ENCODE measurements at regions not wholly inside any gene's neighbourhood (a gene's known extent, or its start where the extent isn't known, plus 50 kb on each side); places are given as distances from the start of the nearest gene placed in this dataset.
"Not testable (repeated sequence)": the region's sequence is repeated elsewhere in the genome, so short reads cannot be mapped to it uniquely, and the experiment has no call there.

GRCh38 chr12:29888777-29889176 is 105.0 kb upstream of the TMTC1 start:
- no peak overlapping the region for H3K4me3 ChIP-seq (ENCODE audit: low read depth, low read length)
- H3K4me1 ChIP-seq (ENCODE audit: control insufficient read depth, insufficient read depth, low read length, unreplicated experiment): no peaks in the 10 kb centered on the region
- H3K27me3 ChIP-seq (ENCODE audit: insufficient read depth, low read length): no peaks in the 10 kb centered on the region
- H3K36me3 ChIP-seq (ENCODE audit: insufficient read depth, low read length): no peaks in the 10 kb centered on the region
- no peak overlapping the region for H2AFZ ChIP-seq (ENCODE audit: low read length, unreplicated experiment)
- no peaks in the 10 kb centered on the region for H3K79me2 ChIP-seq (ENCODE audit: control insufficient read depth, insufficient read depth, low read length, unreplicated experiment)
- H3K27ac ChIP-seq (ENCODE audit: low read depth, low read length): no peak overlapping the region

- H2AFZ ChIP-seq (ENCODE audit: low read length, unreplicated experiment); H3K4me1 ChIP-seq (ENCODE audit: control insufficient read depth, insufficient read depth, low read length, unreplicated experiment); H3K27ac ChIP-seq (ENCODE audit: low read depth, low read length); H3K79me2 ChIP-seq (ENCODE audit: control insufficient read depth, insufficient read depth, low read length, unreplicated experiment); H3K4me3 ChIP-seq (ENCODE audit: low read depth, low read length); H3K27me3 ChIP-seq (ENCODE audit: insufficient read depth, low read length); H3K36me3 ChIP-seq (ENCODE audit: insufficient read depth, low read length): not testable (repeated sequence)
Observed at GRCh38 chr12:29884957-29885356, 101.2 kb upstream of the TMTC1 start.

GRCh38 chr12:29883941-29884554 is 100.3 kb upstream of the TMTC1 start:
- no peaks in the 10 kb centered on the region for H3K27me3 ChIP-seq (ENCODE audit: insufficient read depth, low read length)
- no peak overlapping the region for H3K27ac ChIP-seq (ENCODE audit: low read depth, low read length)
- H2AFZ ChIP-seq (ENCODE audit: low read length, unreplicated experiment): no peak overlapping the region
- H3K4me3 ChIP-seq (ENCODE audit: low read depth, low read length): no peak overlapping the region
- H3K4me1 ChIP-seq (ENCODE audit: control insufficient read depth, insufficient read depth, low read length, unreplicated experiment): no peaks in the 10 kb centered on the region
- no peaks in the 10 kb centered on the region for H3K36me3 ChIP-seq (ENCODE audit: insufficient read depth, low read length)
- no peaks in the 10 kb centered on the region for H3K79me2 ChIP-seq (ENCODE audit: control insufficient read depth, insufficient read depth, low read length, unreplicated experiment)

GRCh38 chr12:29883525-29883924 is 99.8 kb upstream of the TMTC1 start:
- no peaks in the 10 kb centered on the region for H3K79me2 ChIP-seq (ENCODE audit: control insufficient read depth, insufficient read depth, low read length, unreplicated experiment)
- no peak overlapping the region for H3K27ac ChIP-seq (ENCODE audit: low read depth, low read length)
- no peaks in the 10 kb centered on the region for H3K4me1 ChIP-seq (ENCODE audit: control insufficient read depth, insufficient read depth, low read length, unreplicated experiment)
- H3K27me3 ChIP-seq (ENCODE audit: insufficient read depth, low read length): no peaks in the 10 kb centered on the region
- H3K4me3 ChIP-seq (ENCODE audit: low read depth, low read length): no peak overlapping the region
- no peaks in the 10 kb centered on the region for H3K36me3 ChIP-seq (ENCODE audit: insufficient read depth, low read length)
- no peak overlapping the region for H2AFZ ChIP-seq (ENCODE audit: low read length, unreplicated experiment)

- no peaks in the 10 kb centered on the region for H3K79me2 ChIP-seq (ENCODE audit: control insufficient read depth, insufficient read depth, low read length, unreplicated experiment)
- H3K27me3 ChIP-seq (ENCODE audit: insufficient read depth, low read length): no peaks in the 10 kb centered on the region
- H3K4me3 ChIP-seq (ENCODE audit: low read depth, low read length): no peak overlapping the region
- no peaks in the 10 kb centered on the region for H3K36me3 ChIP-seq (ENCODE audit: insufficient read depth, low read length)
- no peak overlapping the region for H2AFZ ChIP-seq (ENCODE audit: low read length, unreplicated experiment)
- H3K4me1 ChIP-seq (ENCODE audit: control insufficient read depth, insufficient read depth, low read length, unreplicated experiment): no peaks in the 10 kb centered on the region
- H3K27ac ChIP-seq (ENCODE audit: low read depth, low read length): no peak overlapping the region
Observed at GRCh38 chr12:29882846-29883245, 99.1 kb upstream of the TMTC1 start.

GRCh38 chr12:29880987-29881386 is 97.2 kb upstream of the TMTC1 start:
- Histone ChIP-seq H3K4me1 (ENCODE audit: control insufficient read depth, insufficient read depth, low read length, unreplicated experiment) (no peaks in the 10 kb centered on the region), H2AFZ (ENCODE audit: low read length, unreplicated experiment) (no peak overlapping the region), H3K4me3 (ENCODE audit: low read depth, low read length) (no peak overlapping the region), H3K27me3 (ENCODE audit: insufficient read depth, low read length) (no peaks in the 10 kb centered on the region), H3K79me2 (ENCODE audit: control insufficient read depth, insufficient read depth, low read length, unreplicated experiment) (no peaks in the 10 kb centered on the region), H3K36me3 (ENCODE audit: insufficient read depth, low read length) (no peaks in the 10 kb centered on the region), H3K27ac (ENCODE audit: low read depth, low read length) (no peak overlapping the region)

GRCh38 chr12:29879606-29880308 is 96.0 kb upstream of the TMTC1 start:
- Histone ChIP-seq H3K27ac (ENCODE audit: low read depth, low read length) (no peak overlapping the region), H3K36me3 (ENCODE audit: insufficient read depth, low read length) (no peaks in the 10 kb centered on the region), H3K4me3 (ENCODE audit: low read depth, low read length) (no peak overlapping the region)

GRCh38 chr12:29869946-29870345 is 86.2 kb upstream of the TMTC1 start:
- no peaks in the 10 kb centered on the region for H3K4me1 ChIP-seq (ENCODE audit: control insufficient read depth, insufficient read depth, low read length, unreplicated experiment)
- no peaks in the 10 kb centered on the region for H3K27me3 ChIP-seq (ENCODE audit: insufficient read depth, low read length)
- no peaks in the 10 kb centered on the region for H3K36me3 ChIP-seq (ENCODE audit: insufficient read depth, low read length)
- H3K27ac ChIP-seq (ENCODE audit: low read depth, low read length): no peak overlapping the region
- H2AFZ ChIP-seq (ENCODE audit: low read length, unreplicated experiment): no peak overlapping the region
- no peaks in the 10 kb centered on the region for H3K79me2 ChIP-seq (ENCODE audit: control insufficient read depth, insufficient read depth, low read length, unreplicated experiment)
- no peak overlapping the region for H3K4me3 ChIP-seq (ENCODE audit: low read depth, low read length)

More at GRCh38 chr12:29879606-29880308, 96.0 kb upstream of the TMTC1 start:
- Histone ChIP-seq H3K4me1 (ENCODE audit: control insufficient read depth, insufficient read depth, low read length, unreplicated experiment) (no peaks in the 10 kb centered on the region), H3K79me2 (ENCODE audit: control insufficient read depth, insufficient read depth, low read length, unreplicated experiment) (no peaks in the 10 kb centered on the region), H2AFZ (ENCODE audit: low read length, unreplicated experiment) (no peak overlapping the region), H3K27me3 (ENCODE audit: insufficient read depth, low read length) (no peaks in the 10 kb centered on the region)

- Histone ChIP-seq H3K27me3 (ENCODE audit: insufficient read depth, low read length) (peaks cover 14% of the 10 kb centered on the region), H3K36me3 (ENCODE audit: insufficient read depth, low read length) (no peaks in the 10 kb centered on the region), H3K79me2 (ENCODE audit: control insufficient read depth, insufficient read depth, low read length, unreplicated experiment) (no peaks in the 10 kb centered on the region), H3K4me3 (ENCODE audit: low read depth, low read length) (no peak overlapping the region), H3K4me1 (ENCODE audit: control insufficient read depth, insufficient read depth, low read length, unreplicated experiment) (no peaks in the 10 kb centered on the region), H3K27ac (ENCODE audit: low read depth, low read length) (no peak overlapping the region), H2AFZ (ENCODE audit: low read length, unreplicated experiment) (no peak overlapping the region)
Observed at GRCh38 chr12:29867823-29868222, 84.1 kb upstream of the TMTC1 start.

- Histone ChIP-seq H3K79me2 (ENCODE audit: control insufficient read depth, insufficient read depth, low read length, unreplicated experiment) (no peaks in the 10 kb centered on the region), H3K36me3 (ENCODE audit: insufficient read depth, low read length) (no peaks in the 10 kb centered on the region), H3K27ac (ENCODE audit: low read depth, low read length) (no peak overlapping the region), H2AFZ (ENCODE audit: low read length, unreplicated experiment) (no peak overlapping the region), H3K27me3 (ENCODE audit: insufficient read depth, low read length) (peaks cover 14% of the 10 kb centered on the region), H3K4me3 (ENCODE audit: low read depth, low read length) (no peak overlapping the region), H3K4me1 (ENCODE audit: control insufficient read depth, insufficient read depth, low read length, unreplicated experiment) (no peaks in the 10 kb centered on the region)
Observed at GRCh38 chr12:29863665-29864064, 79.9 kb upstream of the TMTC1 start.

GRCh38 chr12:29858270-29858786 is 74.6 kb upstream of the TMTC1 start:
- no peaks in the 10 kb centered on the region for H3K79me2 ChIP-seq (ENCODE audit: control insufficient read depth, insufficient read depth, low read length, unreplicated experiment)
- H2AFZ ChIP-seq (ENCODE audit: low read length, unreplicated experiment): no peak overlapping the region
- H3K27me3 ChIP-seq (ENCODE audit: insufficient read depth, low read length): peaks cover 1% of the 10 kb centered on the region; the same call in 1 of the 2 replicates
- H3K27ac ChIP-seq (ENCODE audit: low read depth, low read length): no peak overlapping the region
- H3K4me3 ChIP-seq (ENCODE audit: low read depth, low read length): no peak overlapping the region
- no peaks in the 10 kb centered on the region for H3K4me1 ChIP-seq (ENCODE audit: control insufficient read depth, insufficient read depth, low read length, unreplicated experiment)
- H3K36me3 ChIP-seq (ENCODE audit: insufficient read depth, low read length): no peaks in the 10 kb centered on the region

All from ACC112 (cell line).